ENCODE measurements at regions not wholly inside any gene's neighbourhood (a gene's known extent, or its start where the extent isn't known, plus 50 kb on each side); places are given as distances from the start of the nearest gene placed in this dataset.

DNA sequence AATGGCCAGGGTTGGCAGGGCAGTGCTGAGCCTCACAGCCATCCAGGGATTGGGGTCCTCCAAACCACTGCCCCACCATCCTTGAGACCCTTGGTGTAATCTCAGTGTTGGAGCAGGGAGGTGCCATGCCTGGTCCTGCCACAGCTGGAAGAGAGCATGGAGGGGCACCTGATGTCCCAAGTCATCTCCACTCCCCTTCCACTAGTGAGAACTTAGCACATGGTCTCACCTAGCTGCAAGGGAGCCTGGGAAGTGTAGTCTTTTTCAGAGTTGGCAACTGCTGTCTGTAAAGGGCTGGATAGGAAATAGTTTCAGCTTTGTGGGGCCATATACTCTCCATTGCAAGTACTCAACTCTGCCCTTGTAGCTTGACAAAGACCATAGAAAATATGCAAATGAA, 238.7 kb downstream of the RPS24 start:
- DNase-seq (ENCODE audit: low spot score), result no peak

- no peak for DNase-seq (ENCODE audit: low spot score)
Measured at GRCh38 chr10:78274491-78274890, 240.8 kb downstream of the RPS24 start.

GRCh38 chr10:78276139-78276538, 242.5 kb downstream of the RPS24 start:
- no peak for DNase-seq (ENCODE audit: low spot score)

DNA sequence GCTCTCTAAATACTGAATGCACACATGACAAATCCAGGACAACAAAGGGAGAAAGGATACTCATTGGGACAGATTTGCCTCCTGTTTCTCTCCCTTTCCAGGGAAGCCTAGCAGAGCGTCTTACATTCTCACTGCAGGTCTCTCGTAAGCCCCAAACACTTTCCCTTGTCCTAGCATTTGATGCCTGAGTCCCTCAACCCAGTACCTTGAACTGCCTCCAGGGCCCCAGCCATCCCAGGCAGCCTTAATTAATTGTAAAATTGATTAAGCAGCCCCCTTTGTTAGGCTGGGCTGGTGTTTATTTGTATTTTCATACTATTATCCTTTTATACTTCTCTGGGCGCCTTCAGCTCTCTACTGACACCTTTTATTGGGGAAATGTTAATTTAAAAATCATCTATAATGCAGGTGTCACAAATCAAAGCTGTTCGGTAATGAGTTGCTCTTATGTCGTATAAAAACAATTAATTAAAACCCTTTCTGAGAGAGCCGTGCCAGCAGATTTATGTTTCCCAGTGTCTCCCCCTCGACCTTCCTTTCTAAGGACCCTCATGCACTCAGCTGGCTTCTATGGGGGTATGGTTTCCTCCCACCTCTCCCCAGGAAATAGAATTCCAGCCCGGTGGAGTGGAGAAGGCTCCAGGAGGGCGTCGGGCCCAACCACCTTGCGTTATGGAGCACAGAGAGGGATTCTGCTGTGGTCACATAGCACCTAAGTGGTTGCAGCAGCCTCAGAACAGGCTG, 243.8 kb downstream of the RPS24 start:
- DNase-seq (ENCODE audit: low spot score), result no peak

DNA sequence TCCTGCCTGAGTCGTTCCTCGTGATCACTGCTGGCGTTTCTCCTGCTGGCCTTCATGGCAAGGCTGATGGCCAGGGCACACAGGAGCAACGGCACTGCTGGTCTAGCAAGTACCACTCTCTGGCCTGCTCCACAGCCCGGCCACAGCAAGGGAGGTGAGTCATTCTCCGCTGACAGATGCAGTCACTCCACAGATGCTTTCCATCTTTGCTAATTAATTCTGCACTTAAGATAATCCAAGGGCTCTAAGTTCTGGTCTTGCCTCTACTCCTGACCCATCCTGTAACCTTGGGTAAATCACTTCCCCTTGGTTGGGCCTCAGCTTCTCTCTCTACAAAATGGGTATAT, 244.4 kb downstream of the RPS24 start:
- DNase-seq (ENCODE audit: low spot score), result peak; percentile 91

GRCh38 chr10:78279756-78280155, 246.1 kb downstream of the RPS24 start:
- no peak for DNase-seq (ENCODE audit: low spot score)

DNA sequence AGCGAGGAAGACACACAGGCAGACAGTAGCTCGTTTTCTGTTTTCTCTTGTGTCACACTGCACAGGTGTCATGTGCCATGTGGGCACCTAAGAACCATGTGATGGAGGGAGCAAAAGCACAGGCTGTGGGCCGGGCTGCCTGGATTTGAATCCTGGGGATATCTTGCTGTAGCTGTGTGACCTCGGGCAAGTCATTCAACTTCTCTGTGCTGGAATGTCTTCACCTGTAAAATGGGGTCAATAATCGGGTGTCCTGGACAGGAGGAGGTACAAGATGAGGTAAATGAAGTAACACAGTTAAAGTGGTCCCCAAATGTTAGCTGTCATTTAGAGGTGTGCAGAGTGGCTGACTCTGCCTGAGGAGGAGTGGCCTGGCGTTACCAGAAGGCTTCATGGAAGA, 246.9 kb downstream of the RPS24 start:
- DNase-seq (ENCODE audit: low spot score), result no peak

DNA sequence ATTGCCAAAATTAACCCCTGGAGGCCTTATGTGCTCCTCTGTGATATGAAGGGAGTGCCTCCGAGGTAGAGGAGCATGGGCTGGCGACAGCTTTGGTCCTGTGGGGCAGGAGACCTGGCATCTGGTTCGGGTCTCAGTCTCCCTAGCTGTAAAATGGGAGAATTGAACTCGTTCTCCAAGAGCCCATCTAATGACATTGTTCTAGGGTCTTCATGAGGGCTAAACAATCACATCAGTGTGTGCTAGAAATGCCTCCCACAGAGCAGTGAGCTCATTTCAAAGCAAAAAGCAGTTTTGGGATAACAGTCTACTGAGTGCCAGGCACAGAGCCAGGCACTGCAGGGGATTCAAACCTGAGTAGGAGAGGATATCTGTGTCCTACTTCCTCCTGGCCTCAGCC, 248.0 kb downstream of the RPS24 start:
- DNase-seq (ENCODE audit: low spot score), result no peak

- DNase-seq (ENCODE audit: low spot score), result no peak
Measured at GRCh38 chr10:78283069-78283682, 249.5 kb downstream of the RPS24 start.

DNA sequence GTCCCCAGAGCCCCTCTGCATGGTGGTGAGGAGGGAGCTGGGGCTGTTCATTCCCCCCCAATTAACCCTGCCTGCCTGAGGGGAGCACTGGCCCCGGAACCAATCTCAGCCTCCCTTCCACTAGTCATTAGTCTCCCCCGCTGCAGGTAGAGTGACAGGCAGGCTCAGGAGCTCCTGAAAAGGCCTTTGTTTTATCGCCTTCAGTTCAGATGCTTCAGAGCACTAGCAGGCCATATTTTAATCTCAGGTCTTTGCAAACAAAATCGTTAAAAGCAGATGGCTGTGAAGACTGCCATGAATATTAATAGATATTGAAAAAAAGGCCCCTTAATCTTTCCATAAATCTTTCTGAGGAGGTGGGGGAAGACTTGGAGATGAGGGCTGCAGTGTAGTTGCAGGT, 250.7 kb downstream of the RPS24 start:
- no peak for DNase-seq (ENCODE audit: low spot score)

DNA sequence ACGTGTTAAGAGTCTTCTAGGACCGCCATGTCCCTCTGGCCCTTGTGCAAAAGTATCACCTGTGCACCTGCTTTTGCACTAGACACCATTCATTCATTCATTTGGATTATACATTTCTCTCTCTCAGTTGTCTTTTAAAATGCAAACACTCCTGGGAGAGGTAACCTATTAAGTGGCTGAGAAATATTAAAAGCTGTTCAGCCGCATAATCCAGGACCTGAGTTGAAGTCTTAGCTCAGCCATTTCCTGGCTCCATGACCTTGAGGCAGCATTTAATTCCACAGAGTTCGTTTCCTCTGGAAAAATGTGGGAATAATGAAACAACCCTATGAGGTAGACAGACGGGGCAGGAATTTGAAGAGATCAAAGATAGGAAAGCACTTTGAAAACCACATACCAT, 251.6 kb downstream of the RPS24 start:
- DNase-seq (ENCODE audit: low spot score), result no peak

DNA sequence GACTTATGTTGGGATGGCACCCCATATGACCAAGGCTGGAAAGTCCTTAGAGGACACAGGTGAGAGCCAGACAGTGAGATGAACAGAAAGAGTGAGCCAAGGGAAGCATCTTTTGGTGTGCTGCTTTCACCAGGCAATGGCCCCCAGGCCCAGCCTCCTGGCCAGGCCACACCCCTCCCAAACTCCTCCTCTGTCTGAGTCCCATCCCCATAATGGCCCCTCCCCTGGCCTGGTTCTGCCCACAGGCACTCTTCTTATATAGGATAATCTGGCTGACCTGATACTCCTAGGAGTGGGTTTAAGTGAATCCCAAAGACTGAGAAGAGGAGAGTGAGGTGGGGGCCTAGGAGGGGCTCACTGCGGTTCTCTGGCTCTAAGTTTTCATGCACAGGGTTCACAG, 252.5 kb downstream of the RPS24 start:
- no peak for DNase-seq (ENCODE audit: low spot score)

DNA sequence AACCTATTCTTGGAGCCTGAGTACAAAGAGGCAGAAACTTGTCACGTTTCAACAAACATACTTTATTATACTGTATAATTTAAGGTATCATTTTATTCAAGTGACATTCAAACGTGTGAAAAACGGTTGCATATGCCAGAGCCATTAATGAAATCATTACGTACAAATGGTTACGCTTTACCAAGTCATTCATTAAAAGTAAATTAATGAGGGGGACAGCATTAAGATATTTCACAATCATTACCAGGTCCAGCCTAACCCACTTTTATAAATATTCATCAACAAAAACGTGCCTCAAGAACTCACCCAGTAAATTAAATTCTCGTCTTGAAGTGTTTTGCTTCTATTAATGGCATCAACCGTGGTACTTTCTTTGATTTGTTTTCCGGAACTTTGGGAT, 253.0 kb downstream of the RPS24 start:
- DNase-seq (ENCODE audit: low spot score), result no peak

- DNase-seq (ENCODE audit: low spot score), result no peak
Measured at GRCh38 chr10:78287618-78288017, 254.0 kb downstream of the RPS24 start.

DNA sequence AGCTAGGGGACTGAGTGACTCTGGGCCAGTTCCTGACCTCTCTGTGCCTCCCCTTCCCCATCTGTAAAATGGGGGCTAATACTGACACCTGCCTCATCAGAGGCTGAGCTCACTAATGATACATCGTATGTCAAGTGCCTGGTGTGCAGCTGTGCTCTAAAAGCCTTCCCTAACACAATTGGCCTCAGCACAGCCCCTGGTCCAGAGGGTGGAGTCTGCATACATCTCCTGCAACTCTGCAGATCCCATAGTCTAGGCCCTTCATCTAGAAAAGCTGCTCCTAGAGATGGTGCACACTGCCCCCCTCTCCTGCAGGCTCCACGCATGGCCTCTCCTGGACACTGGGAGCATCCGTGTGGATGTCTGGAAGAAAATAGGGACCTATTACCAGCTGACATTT, 255.0 kb downstream of the RPS24 start:
- no peak for DNase-seq (ENCODE audit: low spot score)

GRCh38 chr10:78290131-78290750, 256.6 kb downstream of the RPS24 start:
- DNase-seq (ENCODE audit: low spot score), result no peak

DNA sequence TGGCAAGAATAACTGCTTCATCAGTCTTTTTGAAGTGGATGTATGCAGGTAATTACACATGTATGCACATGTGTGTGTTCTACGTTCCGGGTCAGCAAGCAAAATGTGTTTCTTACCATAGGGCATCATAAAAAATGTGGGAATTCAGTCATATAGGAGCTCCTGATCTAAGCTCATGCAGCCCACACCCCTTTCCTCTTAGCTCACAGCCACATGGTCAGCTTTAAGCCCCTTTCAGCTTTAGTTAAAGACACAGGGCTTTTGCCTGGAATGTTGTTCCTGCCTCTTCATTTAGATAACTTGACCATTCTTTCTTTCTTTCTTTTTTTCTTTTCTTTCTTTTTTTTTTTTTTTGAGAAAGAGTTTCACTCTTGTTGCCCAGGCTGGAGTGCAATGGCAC, 258.1 kb downstream of the RPS24 start:
- no peak for DNase-seq (ENCODE audit: low spot score)

DNA sequence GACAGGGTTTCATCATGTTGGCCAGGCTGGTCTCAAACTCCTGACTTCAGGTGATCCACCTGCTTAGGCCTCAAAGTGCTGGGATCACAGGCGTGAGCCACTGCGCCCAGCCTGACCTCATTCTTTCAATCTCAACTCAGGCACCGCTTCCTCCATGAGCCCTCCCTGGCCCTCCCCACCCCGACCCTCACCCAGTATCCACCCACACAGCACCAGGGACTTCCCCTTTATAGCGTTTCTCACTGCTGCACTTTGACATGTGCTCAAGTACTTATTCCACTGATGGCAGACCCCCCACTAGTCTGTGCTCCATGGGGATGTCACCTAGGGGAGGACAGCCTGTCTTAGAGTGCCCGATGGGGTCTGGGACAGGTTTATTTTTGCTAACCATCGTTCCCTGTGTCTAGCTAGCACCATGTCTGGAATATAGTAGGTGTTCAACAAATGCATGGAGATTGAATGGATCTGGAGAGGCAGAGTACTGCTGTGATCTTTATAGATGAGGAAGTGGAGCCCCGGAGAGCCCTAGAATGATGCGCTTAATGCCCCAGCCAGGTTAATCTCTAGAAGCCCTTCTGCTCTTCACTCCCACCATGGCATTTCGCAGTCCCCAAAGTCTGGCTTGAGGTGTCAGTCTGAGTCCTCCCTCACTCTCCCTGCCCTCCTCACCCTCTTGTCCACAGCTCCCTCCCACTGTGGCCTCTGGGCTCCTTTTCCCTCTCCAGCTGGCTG, 258.8 kb downstream of the RPS24 start:
- no peak for DNase-seq (ENCODE audit: low spot score)

DNA sequence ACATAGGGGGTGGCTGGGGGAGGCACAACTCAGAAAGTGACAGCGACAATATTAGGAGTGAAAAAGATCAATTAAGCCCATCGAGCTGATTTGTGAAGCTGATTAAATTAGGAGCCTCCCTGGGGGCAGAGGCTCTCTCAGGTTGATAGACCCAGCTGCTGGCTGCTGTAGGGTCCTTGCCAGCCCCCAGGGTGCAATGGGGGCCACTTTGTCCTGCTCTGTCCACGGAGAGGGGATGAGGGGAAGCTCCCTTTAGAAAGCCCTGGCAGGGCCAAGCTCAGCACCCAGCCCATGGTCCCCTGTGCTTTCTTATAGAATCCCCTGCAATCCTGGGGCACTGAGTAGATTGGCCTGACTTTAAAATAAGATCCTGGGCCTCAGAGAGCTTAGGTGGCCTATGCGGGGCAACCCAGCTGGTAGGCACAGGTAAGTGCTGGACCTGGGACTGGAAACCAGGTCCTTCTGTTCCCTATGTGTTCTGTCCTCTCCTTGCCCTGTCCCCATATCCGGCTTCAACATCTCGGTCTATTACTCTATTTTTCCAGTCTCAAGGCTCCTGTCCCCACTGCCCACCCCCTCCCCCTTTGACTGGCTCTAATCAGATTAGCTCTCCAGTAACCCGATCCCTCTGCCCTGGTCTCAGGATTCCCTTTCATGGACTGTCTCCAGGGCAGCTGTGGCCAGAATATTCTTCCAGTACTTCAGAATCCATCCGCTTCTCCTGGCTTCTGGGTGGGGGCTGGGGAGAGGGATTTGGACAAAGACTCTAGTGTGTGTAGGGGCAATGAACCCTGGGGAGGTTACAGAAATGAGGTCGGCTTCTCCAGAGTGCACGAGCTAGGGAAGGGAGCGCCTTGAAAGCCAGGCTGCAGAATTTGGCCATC, 259.6 kb downstream of the RPS24 start:
- DNase-seq (ENCODE audit: low spot score), result peak; percentile 18

GRCh38 chr10:78295242-78295641, 261.6 kb downstream of the RPS24 start:
- DNase-seq (ENCODE audit: low spot score), result no peak

DNA sequence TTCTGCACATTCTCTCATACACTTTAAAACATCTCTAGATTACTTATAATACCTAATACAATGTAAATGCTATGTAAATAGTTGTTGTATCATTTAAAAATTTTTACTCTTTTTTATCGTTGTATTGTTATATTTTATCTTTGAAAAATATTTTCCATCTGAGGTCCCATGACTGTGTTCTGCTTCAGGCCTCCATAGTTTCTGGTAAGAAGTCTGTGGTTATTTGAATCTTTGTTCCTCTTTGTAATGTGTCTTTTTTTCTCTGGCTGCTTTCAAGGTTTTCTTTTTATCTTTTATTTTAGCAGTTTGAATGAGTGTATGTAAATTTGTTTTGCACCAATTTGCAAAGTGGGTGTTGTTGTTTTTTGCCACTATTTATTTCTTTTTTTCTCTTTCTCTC, 263.1 kb downstream of the RPS24 start:
- DNase-seq (ENCODE audit: low spot score), result no peak

GRCh38 chr10:78297997-78298396, 264.3 kb downstream of the RPS24 start:
- DNase-seq (ENCODE audit: low spot score), result no peak

Measured in AG08395 (cell line).